GM19467 (cell line): ENCODE measurements at regions not wholly inside any gene's neighbourhood (a gene's known extent, or its start where the extent isn't known, plus 50 kb on each side); places are given as distances from the start of the nearest gene placed in this dataset.
"Not testable (repeated sequence)": the region's sequence is repeated elsewhere in the genome, so short reads cannot be mapped to it uniquely, and the experiment has no call there.

Source experiments
- ATAC-seq: cut with Tn5 transposase; IDR thresholded peaks from one replicate; pipeline ENCODE4 v1.9.1; 2021; ENCODE audit warnings: mild to moderate bottlenecking, moderate library complexity; ENCODE audit not compliant: unreplicated experiment

DNA sequence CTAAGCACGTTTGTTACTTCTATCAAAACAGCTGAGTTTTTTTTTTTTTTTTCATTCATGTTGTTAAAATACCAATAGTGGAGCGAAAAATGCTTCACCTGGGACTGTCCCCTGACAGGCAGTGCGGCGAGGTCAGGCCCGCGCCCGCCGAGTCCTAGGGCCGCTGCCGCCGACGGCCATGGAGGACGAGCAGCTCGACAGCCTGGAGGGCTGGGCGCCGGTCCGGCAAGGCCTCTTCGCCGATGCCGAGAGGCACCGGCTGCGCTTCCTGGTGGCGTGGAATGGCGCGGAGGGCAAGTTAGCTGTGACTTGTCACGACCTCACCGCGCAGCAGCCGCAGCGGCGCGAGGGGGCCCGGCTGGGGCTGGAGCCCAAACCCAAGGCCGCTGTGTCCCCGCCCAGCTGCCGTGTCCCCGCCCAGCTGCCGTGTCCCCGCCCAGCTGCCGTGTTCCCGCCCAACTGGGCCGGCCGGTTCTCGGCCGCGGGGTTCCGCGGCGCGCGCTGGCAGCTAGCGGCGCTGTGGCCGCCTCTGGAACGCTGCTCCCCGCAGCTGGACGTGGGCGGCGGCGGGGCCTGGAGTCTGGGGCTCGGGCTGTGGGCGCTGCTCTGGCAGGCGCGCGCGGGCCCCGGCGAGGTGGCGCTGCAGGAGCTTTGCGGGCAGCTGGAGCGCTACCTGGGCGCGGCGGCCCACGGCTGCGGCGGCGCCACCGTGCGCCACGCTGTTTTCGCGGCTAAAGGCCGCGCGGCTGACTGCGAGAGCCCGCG lies 56.7 kb upstream of the GOLGA8R start:
- peak; percentile 82 for ATAC-seq

- not testable (repeated sequence) for ATAC-seq
These were observed 57.3 kb upstream of the GOLGA8R start for GRCh38 chr15:30471366-30471749.

- ATAC-seq: not testable (repeated sequence)
These were observed 57.9 kb upstream of the GOLGA8R start for GRCh38 chr15:30471817-30472551.

GRCh38 chr15:30484887-30485286 lies 67.0 kb upstream of the GOLGA8Q start:
- ATAC-seq: not testable (repeated sequence)

DNA sequence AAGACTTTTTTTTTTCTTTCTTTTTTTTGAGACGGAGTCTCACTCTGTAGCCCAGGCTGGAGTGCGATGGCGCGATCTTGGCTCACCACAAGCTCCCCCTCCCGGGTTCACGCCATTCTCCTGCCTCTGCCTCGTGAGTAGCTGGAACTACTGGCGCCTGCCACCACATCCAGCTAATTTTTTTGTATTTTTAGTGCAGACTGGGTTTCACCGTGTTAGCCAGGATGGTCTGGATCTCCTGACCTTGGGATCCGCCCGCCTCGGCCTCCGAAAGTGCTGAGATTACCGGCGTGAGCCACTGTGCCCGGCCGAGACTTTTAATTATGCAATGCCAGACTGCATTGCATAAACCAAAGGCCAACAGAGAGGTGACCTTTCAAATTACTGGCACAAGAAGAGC lies 62.6 kb upstream of the GOLGA8Q start:
- not testable (repeated sequence) for ATAC-seq

- ATAC-seq: not testable (repeated sequence)
These were observed 61.5 kb upstream of the GOLGA8Q start for GRCh38 chr15:30490334-30490733.

GRCh38 chr15:30493947-30494346 lies 57.9 kb upstream of the GOLGA8Q start:
- not testable (repeated sequence) for ATAC-seq

DNA sequence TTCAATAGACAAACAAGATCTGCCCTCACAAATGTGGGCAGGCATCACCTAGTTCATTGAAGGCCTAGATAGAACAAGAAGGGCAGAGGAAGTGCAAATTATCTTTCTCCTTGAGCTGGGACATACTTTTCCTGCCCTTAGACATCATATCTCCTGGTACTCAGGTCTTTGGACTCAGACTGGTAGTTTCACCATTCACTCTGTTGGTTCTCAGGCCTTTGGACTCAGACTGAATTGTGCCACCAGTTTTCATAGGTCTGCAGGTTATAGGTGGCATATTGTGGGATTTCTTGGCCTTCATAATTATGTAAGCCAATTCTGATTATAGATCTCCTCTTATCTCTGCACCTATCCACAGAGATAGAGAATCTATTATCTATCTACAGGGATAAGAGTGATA lies 54.6 kb upstream of the GOLGA8Q start:
- ATAC-seq: not testable (repeated sequence)

DNA sequence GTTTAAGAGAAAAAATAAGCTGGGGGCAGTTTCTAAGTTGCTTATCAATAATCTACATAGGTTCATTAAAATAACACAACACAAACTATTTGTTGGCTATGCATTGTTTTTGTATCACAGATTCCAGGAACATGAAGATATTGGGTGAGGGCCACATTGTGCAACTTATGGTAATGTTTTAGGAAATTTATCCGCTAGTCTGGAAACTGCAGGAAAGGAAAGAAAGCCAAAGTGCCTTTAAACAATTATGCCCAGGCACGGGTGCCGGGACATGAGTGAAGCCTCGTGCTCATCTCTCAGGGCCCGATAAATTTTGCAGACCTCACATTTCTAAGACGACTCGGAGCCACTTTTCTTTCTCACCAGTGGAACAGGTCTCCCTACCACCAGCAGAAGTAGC lies 52.6 kb upstream of the GOLGA8Q start:
- not testable (repeated sequence) for ATAC-seq

DNA sequence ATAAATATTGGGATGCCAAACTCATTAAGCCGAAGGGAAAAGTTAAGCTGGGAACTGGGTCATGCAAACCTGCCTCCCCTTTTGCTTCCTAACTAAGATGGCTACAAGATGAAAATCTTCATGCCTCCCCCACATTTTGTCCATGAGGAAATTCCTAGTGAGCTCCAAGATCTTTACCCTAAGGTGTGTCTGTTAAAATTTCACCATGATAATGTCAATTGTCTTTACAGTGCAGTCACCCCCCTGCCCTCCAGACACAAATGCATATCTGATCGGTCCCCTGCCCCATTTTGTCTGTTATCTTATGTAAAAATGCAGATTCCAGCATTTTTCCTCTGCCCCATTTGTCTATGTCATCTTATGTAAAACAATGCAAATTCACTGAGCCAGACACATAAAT lies 51.3 kb upstream of the GOLGA8Q start:
- ATAC-seq: not testable (repeated sequence)
